Stimulated activated CD4-positive, alpha-beta T cell treated with anti-CD3 and anti-CD28 coated beads, TNF-alpha, amount 100 ng/mL, for 1 hour (primary cell): ENCODE measurements at regions not wholly inside any gene's neighbourhood (a gene's known extent, or its start where the extent isn't known, plus 50 kb on each side); places are given as distances from the start of the nearest gene placed in this dataset.
"Not testable (repeated sequence)": the region's sequence is repeated elsewhere in the genome, so short reads cannot be mapped to it uniquely, and the experiment has no call there.

Experiments used
- DNase-seq, 3 donors: peaks; one replicate each; pipeline ENCODE4 v3.0.0-alpha.2; 2020; ENCODE audit warnings: low read depth in 3 of 3, low spot score in 1 of 3

DNA sequence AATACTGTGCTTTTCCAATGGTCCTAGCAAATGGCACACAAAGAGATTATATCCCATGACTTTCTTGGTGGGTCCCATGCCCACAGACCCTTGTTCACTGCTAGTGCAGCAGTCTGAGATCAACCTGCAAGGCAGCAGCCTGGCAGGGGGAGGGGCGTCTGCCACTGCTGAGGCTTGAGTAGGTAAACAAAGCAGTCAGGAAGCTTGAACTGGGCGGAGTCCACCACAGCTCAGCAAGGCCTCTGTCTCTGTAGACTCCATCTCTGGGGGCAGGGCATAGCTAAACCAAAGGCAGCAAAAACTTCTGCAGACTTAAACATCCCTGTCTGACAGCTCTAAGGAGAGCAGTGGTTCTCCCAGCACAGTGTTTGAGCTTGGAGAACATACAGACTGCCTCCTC lies 82.9 kb downstream of the ZNF737 start:
- no peak for DNase-seq

DNA sequence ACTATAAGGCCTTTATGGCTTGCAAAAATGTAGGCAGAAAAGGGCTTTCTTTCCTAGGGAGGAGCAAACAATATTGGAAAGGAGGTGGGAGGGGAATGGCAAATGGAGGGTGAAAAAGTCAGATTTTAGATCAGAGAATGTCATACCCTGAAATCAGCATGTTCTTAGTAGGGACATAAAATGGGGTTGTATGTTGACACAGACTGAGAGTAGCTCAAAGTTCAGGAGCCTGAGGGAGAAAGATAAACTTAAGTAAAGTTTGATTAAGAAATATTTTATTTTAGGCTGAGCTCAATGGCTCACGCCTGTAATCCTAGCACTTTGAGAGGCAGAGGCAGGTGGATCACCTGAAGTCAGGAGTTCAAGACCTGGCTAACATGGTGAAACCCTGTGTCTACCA lies 83.8 kb downstream of the ZNF737 start:
- DNase-seq = no peak

DNA sequence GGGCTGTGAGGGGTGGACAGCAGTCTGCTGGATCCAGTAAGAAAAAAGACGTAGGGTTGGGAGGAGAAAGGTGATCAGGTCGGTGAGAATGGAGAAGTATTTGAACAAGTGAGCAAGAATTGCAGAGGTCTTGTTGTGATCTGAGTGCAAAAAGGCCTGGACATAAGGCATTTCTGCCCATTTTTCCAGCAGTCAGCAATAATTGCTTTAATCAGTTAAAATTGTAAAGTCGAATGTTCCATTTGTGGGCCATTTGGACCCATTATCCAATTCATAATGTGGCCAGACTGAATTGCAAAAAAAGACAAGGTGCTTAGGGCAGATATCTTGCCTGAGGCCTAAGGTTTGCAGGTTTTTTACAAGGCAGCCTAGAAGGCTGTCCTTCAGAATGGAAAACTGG lies 86.1 kb downstream of the ZNF737 start:
- DNase-seq = no peak

DNA sequence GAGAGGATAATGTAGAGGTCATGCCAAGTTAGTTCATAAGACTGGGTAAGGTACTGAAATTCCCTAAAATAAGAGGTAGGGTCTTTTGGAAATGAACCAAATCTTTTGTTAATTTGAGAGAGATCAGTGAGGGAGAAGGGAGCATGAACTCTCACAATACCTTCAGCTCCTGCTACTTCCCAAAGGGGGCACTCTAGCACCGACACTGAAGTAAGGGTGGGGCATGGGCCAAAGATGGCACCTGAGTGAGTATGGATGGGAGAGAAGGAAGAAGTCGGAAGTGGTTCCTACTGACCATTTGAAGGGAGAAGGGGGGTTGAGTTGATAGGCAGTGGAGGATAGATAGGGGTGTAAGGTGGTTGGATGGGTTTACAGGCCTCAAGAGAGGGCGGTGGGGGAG lies 86.6 kb downstream of the ZNF737 start:
- DNase-seq = no peak

DNA sequence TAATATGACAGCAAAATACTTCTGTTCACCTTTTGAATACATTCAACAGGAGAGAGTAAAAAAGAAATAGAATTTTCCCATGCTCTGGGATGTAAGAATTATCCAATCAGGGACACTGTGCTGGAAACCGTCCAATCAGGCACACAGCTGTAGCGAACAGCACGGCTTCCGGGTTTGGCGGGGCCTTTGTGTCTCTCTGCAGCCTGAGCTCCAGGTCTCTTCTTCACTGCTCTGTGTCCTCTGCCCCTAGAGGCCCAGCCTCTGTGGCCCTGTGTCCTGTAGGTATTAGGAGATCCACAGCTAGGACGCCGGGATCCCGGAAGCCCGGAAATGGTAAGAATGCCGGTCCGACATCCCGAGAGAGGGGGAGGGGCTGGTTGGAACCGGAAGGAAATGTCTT lies 92.7 kb downstream of the ZNF737 start:
- no peak for DNase-seq

DNA sequence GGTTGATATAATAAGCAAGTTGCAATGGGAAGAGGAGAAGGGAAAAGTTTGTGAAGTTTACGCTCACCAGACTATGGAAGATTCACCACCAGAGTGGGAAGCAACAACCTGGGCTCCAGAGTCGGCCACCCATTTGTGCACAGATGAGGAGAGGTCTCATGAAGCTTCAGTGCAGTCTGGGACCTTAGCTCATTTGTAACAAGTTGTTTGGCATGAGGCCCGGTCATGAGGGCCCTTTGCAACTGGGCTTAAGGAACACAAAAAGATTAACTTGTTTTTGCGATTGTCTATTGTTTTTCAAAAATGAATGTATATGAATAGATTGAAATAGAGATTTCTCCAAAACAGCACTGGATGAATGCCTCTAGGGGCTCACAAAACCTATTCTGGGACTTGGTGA lies 94.2 kb downstream of the ZNF737 start:
- no peak for DNase-seq

DNA sequence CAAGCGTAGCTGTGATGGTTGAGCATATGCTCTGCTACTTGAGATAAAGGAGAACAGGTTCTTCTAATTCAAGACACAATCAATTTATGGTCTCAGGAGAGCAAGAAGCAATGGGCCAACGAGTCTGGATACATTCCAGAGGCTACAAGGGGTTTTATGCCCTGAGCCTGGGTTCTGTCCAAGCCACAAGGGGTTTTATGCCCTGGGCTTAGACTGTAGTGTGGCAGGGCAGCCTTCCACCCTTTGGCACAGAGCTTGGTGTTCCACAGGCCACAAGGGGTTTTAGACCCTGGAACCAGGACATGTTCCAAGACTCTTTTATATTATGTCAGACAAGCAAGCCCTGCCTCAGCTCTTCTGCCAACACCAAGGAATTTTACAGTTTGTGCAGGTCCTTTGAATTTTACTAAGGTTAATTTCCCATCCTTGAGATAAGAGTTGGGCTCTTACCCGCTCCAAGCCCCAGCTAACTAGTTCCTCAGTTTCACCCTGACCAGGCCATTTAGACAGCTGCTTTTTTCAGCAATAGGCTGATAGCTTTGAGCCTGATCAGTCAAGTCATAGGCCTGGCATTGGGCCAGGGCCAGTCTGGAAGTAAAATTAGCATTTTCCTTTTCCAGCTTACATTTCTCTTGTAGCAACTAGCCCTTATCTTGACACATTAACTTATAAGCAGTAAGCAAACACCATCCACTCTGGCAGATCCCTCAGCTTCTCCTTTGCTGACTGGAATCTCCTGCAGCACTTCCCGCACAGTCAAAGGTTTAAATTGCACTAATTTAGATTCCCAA lies 95.0 kb downstream of the ZNF737 start:
- DNase-seq = no peak

DNA sequence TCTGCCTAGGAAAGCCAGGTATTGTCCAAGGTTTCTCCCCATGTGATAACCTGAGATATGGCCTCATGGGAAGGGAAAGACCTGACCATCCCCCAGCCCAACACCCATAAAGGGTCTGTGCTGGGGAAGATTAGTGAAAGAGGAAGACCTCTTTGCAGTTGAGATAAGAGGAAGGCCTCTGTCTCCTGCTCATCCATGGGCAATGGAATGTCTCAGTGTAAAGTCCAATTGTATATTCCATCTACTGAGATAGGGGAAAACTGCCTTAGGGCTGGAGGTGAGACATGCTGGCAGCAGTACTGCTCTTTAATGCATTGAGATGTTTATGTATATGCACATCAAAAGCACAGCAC lies 99.0 kb downstream of the ZNF737 start:
- DNase-seq = not testable (repeated sequence)

DNA sequence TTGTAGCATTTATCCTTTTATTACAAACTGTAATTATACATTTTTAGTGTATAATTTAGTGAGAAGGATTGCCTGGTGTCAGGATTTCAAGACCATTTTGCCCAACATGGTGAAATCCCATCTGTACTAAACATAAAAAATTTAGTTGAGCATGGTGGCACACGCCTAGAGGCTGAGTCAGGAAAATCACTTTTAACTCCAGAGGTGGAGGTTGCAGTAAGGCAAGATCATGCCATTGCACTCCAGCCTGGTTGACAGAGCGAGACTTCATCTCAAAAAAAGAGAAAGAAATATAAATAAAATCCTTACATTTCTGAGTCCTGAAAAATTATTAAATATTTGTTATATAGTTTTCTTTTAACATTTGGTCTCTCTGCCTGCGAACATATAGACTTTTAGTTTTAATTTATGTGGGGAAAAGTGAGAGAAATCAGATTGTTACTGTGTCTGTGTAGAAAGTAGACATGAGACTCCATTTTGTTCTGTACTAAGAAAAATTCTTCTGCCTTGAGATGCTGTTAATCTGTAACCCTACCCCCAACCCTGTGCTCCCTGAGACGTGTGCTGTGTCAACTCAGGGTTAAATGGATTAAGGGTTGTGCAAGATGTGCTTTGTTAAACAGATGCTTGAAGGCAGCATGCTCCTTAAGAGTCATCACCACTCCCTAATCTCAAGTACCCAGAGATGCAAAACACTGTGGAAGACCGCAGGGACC lies 99.5 kb downstream of the ZNF737 start:
- not testable (repeated sequence) for DNase-seq

DNA sequence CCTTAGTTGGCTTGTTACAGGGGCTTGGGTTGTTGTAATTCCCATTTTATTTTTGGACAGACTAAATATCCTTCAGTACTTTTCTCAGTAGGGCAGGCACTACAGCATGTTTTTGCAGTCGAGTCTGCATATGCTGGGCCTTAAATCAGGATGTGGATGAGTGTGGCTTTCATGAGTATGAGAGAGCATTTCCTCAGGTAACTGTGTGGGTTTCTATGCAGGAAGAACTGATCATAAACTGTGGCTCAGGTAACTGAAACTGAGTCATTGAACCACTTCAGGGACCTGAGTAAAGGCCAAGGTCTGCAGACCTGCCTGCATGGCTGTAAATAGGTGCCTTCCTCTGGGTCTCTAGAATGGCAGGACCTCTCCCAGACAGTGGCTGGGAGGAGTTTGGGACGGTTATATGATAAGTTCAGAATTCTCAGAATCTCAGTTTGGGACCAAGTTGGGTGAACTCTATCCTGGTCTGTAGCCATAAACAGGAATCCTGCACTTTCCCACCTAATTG lies 112.1 kb downstream of the ZNF737 start:
- DNase-seq = no peak

DNA sequence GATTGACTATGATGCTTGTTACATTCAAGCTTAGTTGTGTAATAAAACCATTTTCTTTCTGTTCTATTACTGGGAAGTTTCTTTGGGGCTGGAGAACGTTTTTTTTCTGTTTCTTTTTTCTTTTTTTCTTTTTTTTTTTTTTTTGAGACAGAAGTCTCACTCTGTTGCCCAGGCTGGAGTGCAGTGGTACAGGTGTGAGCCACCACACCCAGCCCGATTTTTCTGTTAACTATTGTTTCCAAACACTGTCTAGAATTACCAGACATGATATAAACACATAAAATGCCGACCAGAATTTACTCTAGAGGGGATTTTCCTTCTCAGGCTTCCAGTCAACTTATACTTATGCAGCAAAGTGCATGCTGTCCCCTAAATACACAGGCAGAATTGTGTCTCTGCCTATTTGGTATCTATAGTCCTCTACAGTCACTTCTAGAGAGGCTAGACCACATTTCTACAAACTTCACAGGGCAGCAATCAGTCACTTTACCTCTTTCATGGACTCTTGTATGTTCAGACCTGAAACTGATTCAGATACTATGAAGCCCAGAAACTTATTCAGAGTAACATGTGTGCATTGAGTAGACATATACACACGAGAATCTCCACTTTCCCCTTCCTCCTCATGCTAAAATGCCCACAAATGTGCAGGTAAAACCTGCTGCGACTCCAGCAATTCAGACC lies 121.2 kb downstream of the ZNF737 start:
- DNase-seq = no peak

DNA sequence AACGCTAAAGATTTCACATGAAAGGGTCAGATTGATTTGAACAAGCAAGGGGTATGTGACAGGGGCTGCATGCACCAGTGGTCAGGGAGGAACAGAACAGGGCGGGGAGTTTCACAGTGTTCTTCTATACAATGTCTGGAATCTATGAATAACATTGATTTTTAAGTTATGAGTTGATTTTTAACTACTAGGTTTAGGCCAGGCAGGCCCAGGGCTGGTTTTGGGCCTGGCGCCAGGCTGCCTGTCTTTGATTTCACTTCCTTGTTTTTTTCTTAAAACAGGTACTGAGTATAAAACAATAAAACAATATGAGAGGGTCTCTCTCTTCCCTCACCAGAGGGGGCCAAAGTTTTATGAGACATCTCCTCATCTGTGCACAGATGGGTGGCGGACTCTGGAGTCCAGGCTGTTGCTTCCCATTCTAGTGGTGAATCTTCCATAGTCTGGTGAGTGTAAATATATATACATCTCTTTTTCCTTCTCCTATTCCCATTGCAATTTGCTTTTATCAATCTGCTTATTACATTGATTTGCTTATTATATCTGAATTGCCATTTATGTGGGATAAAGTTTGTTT lies 133.2 kb downstream of the ZNF737 start:
- DNase-seq = not testable (repeated sequence)

DNA sequence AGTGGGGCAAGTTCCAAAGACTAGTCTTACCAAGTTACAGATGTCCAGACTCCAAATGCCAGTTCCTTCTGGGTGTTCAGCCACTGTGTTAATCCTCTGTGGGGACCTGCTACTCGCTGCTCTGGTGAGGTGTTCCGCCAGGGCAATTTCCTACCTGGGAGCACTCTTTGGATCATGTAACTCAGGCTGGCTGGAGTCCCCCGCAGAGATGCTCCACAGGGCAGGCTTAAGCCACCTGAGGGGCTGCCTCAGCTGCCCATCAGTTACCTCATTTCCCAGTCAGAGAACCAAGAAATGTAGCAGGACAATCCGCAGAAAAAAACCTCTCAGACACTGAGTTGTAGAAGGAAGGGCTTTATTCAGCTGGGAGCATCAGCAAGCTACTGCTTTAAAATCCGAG lies 133.8 kb downstream of the ZNF737 start:
- no peak for DNase-seq

DNA sequence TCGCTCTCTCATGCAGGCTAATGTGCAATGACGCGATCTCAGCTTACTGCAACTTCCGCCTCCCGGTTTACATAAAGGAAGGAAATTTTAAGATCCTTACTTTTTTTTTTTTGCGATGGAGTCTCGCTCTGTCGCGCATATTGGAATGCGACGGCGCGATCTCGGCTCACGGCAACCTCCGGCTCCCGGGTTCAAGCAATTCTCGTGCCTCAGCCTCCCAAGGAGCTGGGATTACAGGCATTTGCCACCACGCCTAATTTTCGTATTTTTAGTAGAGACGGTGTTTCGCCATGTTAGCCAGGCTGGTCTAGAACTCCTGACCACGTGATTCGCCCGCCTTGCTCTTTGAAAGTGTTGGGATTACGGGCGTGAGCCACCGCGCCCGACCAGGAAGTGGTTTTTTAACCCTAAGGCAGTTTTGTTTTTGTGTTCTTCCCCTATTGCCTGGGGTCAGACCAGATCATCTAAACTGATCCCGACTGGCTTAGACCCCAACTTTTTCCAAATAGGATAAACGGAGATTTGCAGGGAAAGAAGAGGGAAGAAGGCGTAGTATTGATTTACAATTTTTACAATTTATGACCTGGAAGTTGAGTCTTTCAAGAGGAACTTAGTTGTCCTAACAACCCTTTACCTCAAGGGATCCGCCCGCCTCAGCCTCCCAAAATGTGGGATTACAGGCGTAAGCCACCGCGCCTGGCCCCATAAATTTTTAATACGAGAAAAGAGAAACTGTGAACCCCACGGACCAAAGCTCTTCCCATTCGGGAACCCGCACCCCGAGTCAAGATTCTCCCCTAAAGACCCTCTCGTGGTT lies 142.0 kb downstream of the ZNF737 start:
- DNase-seq = peak in 1 of 3 donors; percentile 6

DNA sequence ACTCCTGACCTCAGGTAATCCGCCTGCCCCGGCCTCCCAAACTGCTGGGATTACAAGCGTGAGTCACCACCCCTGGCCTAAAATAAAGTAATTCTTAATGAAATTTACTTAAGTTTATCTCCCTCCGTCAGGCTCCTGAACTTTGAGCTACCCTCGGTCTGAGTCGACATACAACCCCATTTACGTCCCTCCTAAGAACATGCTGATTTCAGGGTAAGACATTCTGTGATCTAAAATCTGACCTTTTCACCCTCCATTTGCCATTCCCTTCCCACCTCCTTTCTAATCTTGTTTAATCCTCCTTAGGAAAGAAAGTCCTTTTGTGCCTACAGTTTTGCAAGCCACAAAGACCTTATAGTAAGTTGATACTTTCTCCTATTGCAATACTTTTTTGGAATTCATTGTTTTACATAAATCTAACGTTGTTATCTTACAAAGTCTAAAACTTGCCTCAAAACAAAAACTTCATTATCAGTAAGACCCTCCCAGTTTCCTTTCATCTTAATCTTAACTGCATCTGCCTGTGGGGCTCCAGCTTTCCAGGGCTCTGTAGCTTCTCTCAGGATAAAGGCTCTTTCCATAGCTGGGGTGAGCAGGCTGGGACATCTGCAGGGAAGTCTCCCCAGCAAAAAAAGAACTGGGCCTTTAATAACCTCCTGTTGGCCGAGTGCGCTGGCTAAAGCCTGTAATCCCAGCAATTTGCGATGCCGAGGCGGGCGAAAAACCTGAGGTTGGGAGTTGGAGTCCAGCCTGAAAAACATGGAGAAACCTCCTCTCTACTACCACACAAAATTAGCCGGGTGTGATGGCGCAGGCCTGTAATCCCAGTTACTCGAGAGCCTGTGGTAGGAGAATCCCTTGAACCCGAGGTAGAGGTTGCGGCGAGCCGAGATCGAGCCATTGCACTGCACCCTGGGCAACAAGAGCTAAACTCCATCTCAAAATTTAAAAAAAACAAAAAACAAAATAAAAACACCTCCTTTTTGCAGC lies 143.1 kb downstream of the ZNF737 start:
- no peak for DNase-seq

DNA sequence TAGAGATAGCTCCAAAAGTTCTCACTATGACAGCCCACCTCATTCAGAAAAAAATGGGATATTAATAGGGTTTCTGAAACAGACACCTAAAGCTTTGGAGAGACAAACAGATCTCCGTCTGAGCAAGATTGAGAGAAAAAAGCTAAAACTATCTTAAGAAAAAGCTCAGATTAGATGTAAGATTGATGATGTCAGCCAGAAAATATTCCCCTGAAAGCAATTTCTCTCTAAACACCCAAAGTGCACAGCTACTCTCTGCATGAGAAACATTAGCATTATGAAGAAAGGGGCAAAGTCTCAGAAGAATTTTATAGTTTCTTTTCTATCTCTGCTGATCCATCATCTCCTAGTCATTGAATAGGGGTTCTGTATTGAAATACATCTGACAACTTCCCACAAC lies 148.9 kb downstream of the ZNF737 start:
- DNase-seq = no peak

DNA sequence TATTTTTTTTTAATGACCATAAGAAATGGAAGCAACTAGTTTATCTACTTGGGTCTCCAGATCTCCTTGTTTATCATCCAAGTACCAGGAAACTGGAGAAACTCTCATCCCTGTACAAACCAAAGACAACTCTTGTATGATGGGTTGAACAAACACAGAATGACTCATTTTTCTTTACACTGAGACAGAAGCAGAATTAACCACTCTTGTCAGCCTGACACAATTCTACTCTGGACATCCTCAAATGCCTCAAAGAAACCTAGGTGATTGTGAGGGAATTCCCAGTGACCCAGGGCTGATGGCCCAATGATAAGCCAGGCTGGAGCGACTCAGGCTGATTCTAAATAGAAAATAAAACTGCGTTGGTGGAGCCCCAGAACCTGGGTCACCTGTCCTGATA lies 151.5 kb downstream of the ZNF737 start:
- DNase-seq = no peak

DNA sequence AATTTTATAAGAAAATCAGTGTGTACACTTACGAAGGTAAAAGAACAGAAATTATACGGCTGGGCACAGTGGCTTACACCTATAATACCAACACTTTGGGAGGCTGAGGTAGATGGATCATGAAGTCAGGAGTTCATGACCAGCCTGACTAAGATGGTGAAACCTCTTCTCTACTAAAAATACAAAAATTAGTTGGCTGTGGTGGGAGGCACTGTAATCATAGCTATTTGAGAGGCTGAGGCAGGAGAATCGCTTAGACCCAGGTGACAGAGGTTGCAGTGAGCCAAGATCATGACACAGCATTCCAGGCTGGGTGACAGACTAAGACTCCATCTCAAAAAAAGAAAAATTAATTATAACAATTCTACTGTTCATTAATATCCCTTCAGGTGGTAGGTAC lies 151.9 kb downstream of the ZNF737 start:
- no peak for DNase-seq

DNA sequence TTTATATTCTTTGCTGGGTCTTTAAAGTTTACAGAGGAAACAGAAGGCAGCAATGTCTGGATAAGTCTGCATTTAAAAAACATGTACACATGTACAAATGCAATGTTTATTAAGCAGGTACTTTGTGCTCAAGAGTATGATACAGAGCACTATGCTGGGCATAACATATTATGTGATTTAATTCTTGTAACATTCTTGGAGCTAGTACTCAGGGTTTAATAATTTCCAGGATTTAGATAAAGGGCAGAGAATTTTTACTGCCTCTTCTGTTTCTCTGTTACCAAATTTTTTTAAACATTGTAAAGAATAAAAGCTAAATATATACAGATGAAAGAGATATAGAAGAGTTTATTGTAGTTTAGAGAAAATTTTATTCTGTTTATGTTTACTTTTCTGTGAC lies 152.7 kb downstream of the ZNF737 start:
- no peak for DNase-seq

DNA sequence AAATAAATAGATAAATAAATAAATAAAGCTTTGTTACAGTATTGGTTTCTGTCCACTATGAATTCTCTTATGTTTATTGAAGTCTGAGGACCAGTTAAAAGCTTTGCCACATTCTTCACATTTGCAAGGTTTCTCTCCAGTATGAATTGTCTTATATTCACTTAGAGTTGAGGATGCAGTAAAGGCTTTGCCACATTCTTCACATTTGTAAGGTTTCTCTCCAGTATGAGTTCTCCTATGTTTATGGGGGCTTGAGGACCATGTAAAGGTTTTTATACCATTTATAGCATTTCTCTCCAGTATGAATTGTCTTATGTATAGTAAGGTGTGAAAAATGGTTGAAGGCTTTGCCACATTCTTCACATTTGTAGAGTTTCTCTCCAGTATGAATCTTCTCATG lies 168.3 kb downstream of the ZNF737 start:
- DNase-seq = no peak
